Lower lobe of right lung (tissue), 2 donors: ENCODE measurements at regions not wholly inside any gene's neighbourhood (a gene's known extent, or its start where the extent isn't known, plus 50 kb on each side); places are given as distances from the start of the nearest gene placed in this dataset.

Source experiments
- ATAC-seq, 2 donors: fragments of 200-7000 bp; cut with Tn5 transposase; one replicate each; pipeline ENCODE4 v1.9.1; 2020 to 2022; ENCODE audit warnings: mild to moderate bottlenecking in 2 of 2, moderate library complexity in 2 of 2
- DNase-seq: peaks from one replicate; pipeline ENCODE4 v3.0.0-alpha.2; 2020
- H3K27ac ChIP-seq: fragments of 200-600 bp; one replicate; pipeline ENCODE4 v1.8.0; 2022
- H3K27me3 ChIP-seq: fragments of 200-600 bp; one replicate; pipeline ENCODE4 v1.8.0; 2022; ENCODE audit warnings: low read depth
- H3K36me3 ChIP-seq: fragments of 200-600 bp; one replicate; pipeline ENCODE4 v1.8.0; 2022; ENCODE audit warnings: mild to moderate bottlenecking
- H3K4me1 ChIP-seq: fragments of 200-600 bp; one replicate; pipeline ENCODE4 v1.8.0; 2022
- H3K4me3 ChIP-seq: fragments of 200-600 bp; one replicate; pipeline ENCODE4 v1.8.0; 2022; ENCODE audit warnings: mild to moderate bottlenecking
- H3K9me3 ChIP-seq: fragments of 200-600 bp; one replicate; pipeline ENCODE4 v1.8.0; 2022
- intact Hi-C: fragments of 100-400 bp; cut with DNase I; formaldehyde crosslinking; loops from one replicate; pipeline ENCODE4 v1.11.0; 2022
- TF ChIP-seq, protein P1 (sequence below): fragments of 200-600 bp; IDR thresholded peaks from one replicate; pipeline ENCODE4 v1.8.0; 2022; ENCODE audit warnings: antibody characterized with exemption, mild to moderate bottlenecking
- donor health status: DM: no; HTN: yes; CAD: no; lungs with severe emphysema.

DNA sequence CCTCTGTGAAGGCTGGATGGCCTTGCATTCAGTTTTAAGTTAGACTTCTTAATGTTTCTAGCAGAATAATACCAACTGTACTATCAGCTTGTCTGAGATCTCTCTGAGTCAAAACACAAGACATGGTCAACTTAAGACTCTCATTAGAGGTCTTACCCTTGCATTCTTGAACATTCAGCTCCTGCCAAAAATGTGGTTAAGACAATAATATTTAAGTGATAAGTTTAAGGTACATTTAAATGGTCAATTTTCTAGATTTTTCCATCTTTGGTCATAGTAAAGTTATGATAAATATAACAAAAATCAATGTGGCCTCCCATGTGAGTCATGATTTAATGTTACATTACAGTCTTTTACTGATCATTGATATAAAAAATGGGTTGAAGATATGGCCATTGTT, 75.0 kb downstream of the NR2F1 start:
- no peak for DNase-seq
- Histone ChIP-seq H3K27ac (no peak overlapping the region), H3K27me3 (no peaks in the 10 kb centered on the region), H3K4me3 (no peak overlapping the region), H3K4me1 (no peaks in the 10 kb centered on the region), H3K9me3 (no peaks in the 10 kb centered on the region), H3K36me3 (no peaks in the 10 kb centered on the region)
- ATAC-seq, result no peak
- TF ChIP-seq, protein P1, sequence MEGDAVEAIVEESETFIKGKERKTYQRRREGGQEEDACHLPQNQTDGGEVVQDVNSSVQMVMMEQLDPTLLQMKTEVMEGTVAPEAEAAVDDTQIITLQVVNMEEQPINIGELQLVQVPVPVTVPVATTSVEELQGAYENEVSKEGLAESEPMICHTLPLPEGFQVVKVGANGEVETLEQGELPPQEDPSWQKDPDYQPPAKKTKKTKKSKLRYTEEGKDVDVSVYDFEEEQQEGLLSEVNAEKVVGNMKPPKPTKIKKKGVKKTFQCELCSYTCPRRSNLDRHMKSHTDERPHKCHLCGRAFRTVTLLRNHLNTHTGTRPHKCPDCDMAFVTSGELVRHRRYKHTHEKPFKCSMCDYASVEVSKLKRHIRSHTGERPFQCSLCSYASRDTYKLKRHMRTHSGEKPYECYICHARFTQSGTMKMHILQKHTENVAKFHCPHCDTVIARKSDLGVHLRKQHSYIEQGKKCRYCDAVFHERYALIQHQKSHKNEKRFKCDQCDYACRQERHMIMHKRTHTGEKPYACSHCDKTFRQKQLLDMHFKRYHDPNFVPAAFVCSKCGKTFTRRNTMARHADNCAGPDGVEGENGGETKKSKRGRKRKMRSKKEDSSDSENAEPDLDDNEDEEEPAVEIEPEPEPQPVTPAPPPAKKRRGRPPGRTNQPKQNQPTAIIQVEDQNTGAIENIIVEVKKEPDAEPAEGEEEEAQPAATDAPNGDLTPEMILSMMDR, result no peak
- intact Hi-C loops, result no loop called here

GRCh38 chr5:93654676-93655075, 71.7 kb downstream of the NR2F1 start:
- ATAC-seq (no peak), DNase-seq (no peak)
- Histone ChIP-seq H3K4me3 (no peak overlapping the region), H3K36me3 (no peaks in the 10 kb centered on the region), H3K27ac (no peak overlapping the region), H3K4me1 (no peaks in the 10 kb centered on the region), H3K27me3 (no peaks in the 10 kb centered on the region), H3K9me3 (peaks cover 3% of the 10 kb centered on the region)
- intact Hi-C loops, result no loop called here
- TF ChIP-seq, protein P1, result no peak

- H3K36me3 ChIP-seq, result no peaks in the 10 kb centered on the region
- H3K9me3 ChIP-seq, result peaks cover 3% of the 10 kb centered on the region
- no peak overlapping the region for H3K27ac ChIP-seq
- H3K27me3 ChIP-seq, result no peaks in the 10 kb centered on the region
- no peaks in the 10 kb centered on the region for H3K4me1 ChIP-seq
- no peak overlapping the region for H3K4me3 ChIP-seq
- ATAC-seq, result no peak
- TF ChIP-seq, protein P1, result no peak
- intact Hi-C loops, result no loop called here
- DNase-seq, result no peak
These were observed 70.7 kb downstream of the NR2F1 start for GRCh38 chr5:93653716-93654115.

GRCh38 chr5:93649234-93649900, 66.3 kb downstream of the NR2F1 start:
- Histone ChIP-seq H3K27me3 (no peaks in the 10 kb centered on the region), H3K36me3 (no peaks in the 10 kb centered on the region), H3K9me3 (peaks cover 3% of the 10 kb centered on the region), H3K4me3 (no peak overlapping the region), H3K27ac (no peak overlapping the region), H3K4me1 (no peaks in the 10 kb centered on the region)
- TF ChIP-seq, protein P1, result no peak
- intact Hi-C loops, result no loop called here
- no peak for DNase-seq
- no peak for ATAC-seq

DNA sequence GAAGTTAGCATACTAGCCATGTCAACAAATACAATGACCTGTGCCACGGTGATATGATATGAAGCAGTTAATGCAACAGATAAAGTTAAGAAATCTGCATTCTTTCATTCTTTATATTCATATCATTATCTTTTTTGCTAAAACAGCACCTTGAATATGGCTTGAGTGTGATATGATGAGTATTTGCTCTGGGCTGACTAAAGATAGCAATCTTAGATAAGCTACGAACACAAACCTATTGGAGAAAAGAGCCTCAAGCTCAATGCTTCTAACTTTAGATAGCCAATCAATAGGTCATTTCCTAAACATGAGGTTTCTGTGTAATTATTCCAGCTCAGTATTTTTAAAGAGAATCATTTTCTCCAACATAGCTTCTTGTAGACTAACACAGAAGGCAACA, 61.7 kb downstream of the NR2F1 start:
- DNase-seq (no peak), ATAC-seq (no peak)
- Histone ChIP-seq H3K27ac (no peak overlapping the region), H3K36me3 (no peaks in the 10 kb centered on the region), H3K4me3 (no peak overlapping the region), H3K4me1 (no peaks in the 10 kb centered on the region), H3K27me3 (no peaks in the 10 kb centered on the region), H3K9me3 (no peaks in the 10 kb centered on the region)
- TF ChIP-seq, protein P1, result no peak
- intact Hi-C loops, result no loop called here
